ENCODE measurements at regions not wholly inside any gene's neighbourhood (a gene's known extent, or its start where the extent isn't known, plus 50 kb on each side); places are given as distances from the start of the nearest gene placed in this dataset.

GRCh38 chr5:56616454-56617160 lies 198.7 kb upstream of the MAP3K1 start:
- Histone ChIP-seq H3K4me1 (ENCODE audit: insufficient read depth, low read length, poor library complexity, severe bottlenecking) (peaks cover 22% of the 10 kb centered on the region), H3K4me2 (ENCODE audit: low read depth, low read length, poor library complexity, severe bottlenecking) (no peak overlapping the region), H3K9ac (ENCODE audit: low read depth, low read length, poor library complexity, severe bottlenecking) (no peak overlapping the region), H3K9me3 (ENCODE audit: insufficient read depth, low read depth, low read length) (peaks cover 4% of the 10 kb centered on the region; the same call in 1 of the 2 replicates), H2AFZ (ENCODE audit: low read length) (no peak overlapping the region), H3F3A (ENCODE audit: low read depth) (no peaks in the 10 kb centered on the region), H3K36me3 (ENCODE audit: insufficient read depth, low read length) (no peaks in the 10 kb centered on the region), H3K4me3 (ENCODE audit: low read length, poor library complexity, severe bottlenecking) (no peak overlapping the region), H3K27me3 (ENCODE audit: insufficient read depth, low read length, poor library complexity, severe bottlenecking) (no peaks in the 10 kb centered on the region), H4K20me1 (ENCODE audit: insufficient read depth, low read length, poor library complexity, severe bottlenecking) (no peaks in the 10 kb centered on the region), H3K9me2 (replicated peaks; ENCODE audit: low read depth, low read length) (no peaks in the 10 kb centered on the region), H3K79me2 (ENCODE audit: insufficient read depth, low read length) (no peaks in the 10 kb centered on the region)
- TF ChIP-seq CTCF (conservative IDR thresholded peaks at IDR 0.05; ENCODE audit: low read length) (no peak), EZH2phosphoT487 (IDR thresholded peaks at IDR 0.05; ENCODE audit: borderline replicate concordance) (no peak)

- Histone ChIP-seq H3F3A (ENCODE audit: low read depth) (no peaks in the 10 kb centered on the region), H2AFZ (ENCODE audit: low read length) (no peak overlapping the region), H3K4me2 (ENCODE audit: low read depth, low read length, poor library complexity, severe bottlenecking) (no peak overlapping the region), H3K9ac (ENCODE audit: low read depth, low read length, poor library complexity, severe bottlenecking) (no peak overlapping the region), H3K27me3 (ENCODE audit: insufficient read depth, low read length, poor library complexity, severe bottlenecking) (no peaks in the 10 kb centered on the region), H3K9me3 (ENCODE audit: insufficient read depth, low read depth, low read length) (peaks cover 4% of the 10 kb centered on the region; the same call in 1 of the 2 replicates), H3K36me3 (ENCODE audit: insufficient read depth, low read length) (no peaks in the 10 kb centered on the region), H3K9me2 (replicated peaks; ENCODE audit: low read depth, low read length) (no peaks in the 10 kb centered on the region), H3K4me3 (ENCODE audit: low read length, poor library complexity, severe bottlenecking) (no peak overlapping the region), H3K4me1 (ENCODE audit: insufficient read depth, low read length, poor library complexity, severe bottlenecking) (peaks cover 22% of the 10 kb centered on the region), H3K79me2 (ENCODE audit: insufficient read depth, low read length) (no peaks in the 10 kb centered on the region), H4K20me1 (ENCODE audit: insufficient read depth, low read length, poor library complexity, severe bottlenecking) (no peaks in the 10 kb centered on the region)
- TF ChIP-seq EZH2phosphoT487 (IDR thresholded peaks at IDR 0.05; ENCODE audit: borderline replicate concordance): no peak
- no peak for TF ChIP-seq CTCF (conservative IDR thresholded peaks at IDR 0.05; ENCODE audit: low read length)
These were observed 199.8 kb upstream of the MAP3K1 start for GRCh38 chr5:56615361-56616153.

GRCh38 chr5:56612759-56613158 lies 202.6 kb upstream of the MAP3K1 start:
- Histone ChIP-seq H3K79me2 (ENCODE audit: insufficient read depth, low read length) (no peaks in the 10 kb centered on the region), H3K9me2 (replicated peaks; ENCODE audit: low read depth, low read length) (no peaks in the 10 kb centered on the region), H3K27me3 (ENCODE audit: insufficient read depth, low read length, poor library complexity, severe bottlenecking) (no peaks in the 10 kb centered on the region), H3K9me3 (ENCODE audit: insufficient read depth, low read depth, low read length) (peaks cover 4% of the 10 kb centered on the region; the same call in 1 of the 2 replicates), H3K4me2 (ENCODE audit: low read depth, low read length, poor library complexity, severe bottlenecking) (no peak overlapping the region), H3K9ac (ENCODE audit: low read depth, low read length, poor library complexity, severe bottlenecking) (no peak overlapping the region), H3K4me1 (ENCODE audit: insufficient read depth, low read length, poor library complexity, severe bottlenecking) (peaks cover 32% of the 10 kb centered on the region), H3K4me3 (ENCODE audit: low read length, poor library complexity, severe bottlenecking) (no peak overlapping the region), H2AFZ (ENCODE audit: low read length) (no peak overlapping the region), H3K36me3 (ENCODE audit: insufficient read depth, low read length) (no peaks in the 10 kb centered on the region), H4K20me1 (ENCODE audit: insufficient read depth, low read length, poor library complexity, severe bottlenecking) (no peaks in the 10 kb centered on the region), H3F3A (ENCODE audit: low read depth) (no peaks in the 10 kb centered on the region)
- TF ChIP-seq CTCF (conservative IDR thresholded peaks at IDR 0.05; ENCODE audit: low read length): no peak
- no peak for TF ChIP-seq EZH2phosphoT487 (IDR thresholded peaks at IDR 0.05; ENCODE audit: borderline replicate concordance)

Data from Loucy (cell line).